Fibroblast of lung (primary cell): ENCODE measurements at regions not wholly inside any gene's neighbourhood (a gene's known extent, or its start where the extent isn't known, plus 50 kb on each side); places are given as distances from the start of the nearest gene placed in this dataset.
"Not testable (repeated sequence)": the region's sequence is repeated elsewhere in the genome, so short reads cannot be mapped to it uniquely, and the experiment has no call there.

ENCODE experiments used
- DNase-seq, 2 donors: peaks; one replicate each; pipeline versions ENCODE4 v3.0.0 to v3.0.0-alpha.2; 2010; ENCODE audit warnings: low read depth in 2 of 2
- H2AFZ ChIP-seq: 2 replicates; pipeline ENCODE4 v1.5.1; 2012; ENCODE audit warnings: low read length, control low read depth, inconsistent platforms
- H3K27ac ChIP-seq: 2 replicates; pipeline ENCODE4 v1.5.1; 2011; ENCODE audit warnings: low read length, control low read depth; ENCODE audit not compliant: insufficient read depth
- H3K27me3 ChIP-seq: 2 replicates; pipeline ENCODE4 v1.5.1; 2011; ENCODE audit warnings: mild to moderate bottlenecking, low read length; ENCODE audit not compliant: control insufficient read depth, insufficient read depth
- H3K36me3 ChIP-seq: 2 replicates; pipeline ENCODE4 v1.5.1; 2011; ENCODE audit warnings: low read length; ENCODE audit not compliant: control insufficient read depth, insufficient read depth
- H3K4me1 ChIP-seq: 2 replicates; pipeline ENCODE4 v1.5.1; 2011; ENCODE audit warnings: low read length; ENCODE audit not compliant: control insufficient read depth, insufficient read depth; ENCODE audit errors: extremely low read depth
- H3K4me2 ChIP-seq: 2 replicates; pipeline ENCODE4 v1.5.1; 2011; ENCODE audit warnings: low read length, control low read depth; ENCODE audit not compliant: insufficient read depth; ENCODE audit errors: extremely low read depth
- H3K4me3 ChIP-seq, 4 experiments: fragments of 200-600 bp in 1 of 4; sonication (generic) in 1 of 4; replicated peaks in 1 of 4; 2 replicates each; pipeline ENCODE4 v1.5.1; 2011 to 2016; ENCODE audit warnings: low read length in 4 of 4, low read depth in 3 of 4, mild to moderate bottlenecking in 3 of 4, control low read depth in 2 of 4, inconsistent platforms in 1 of 4, mixed read lengths in 1 of 4; ENCODE audit not compliant: insufficient read depth in 1 of 4; ENCODE audit errors: control extremely low read depth in 1 of 4
- H3K79me2 ChIP-seq: 2 replicates; pipeline ENCODE4 v1.5.1; 2012; ENCODE audit warnings: mild to moderate bottlenecking, low read length, inconsistent platforms; ENCODE audit not compliant: control insufficient read depth, insufficient read depth
- H3K9ac ChIP-seq: 2 replicates; pipeline ENCODE4 v1.5.1; 2011; ENCODE audit warnings: mild to moderate bottlenecking, low read length, control low read depth; ENCODE audit not compliant: insufficient read depth
- H3K9me3 ChIP-seq: 2 replicates; pipeline ENCODE4 v1.5.1; 2012; ENCODE audit warnings: low read depth, low read length; ENCODE audit not compliant: control insufficient read depth, insufficient read depth
- H4K20me1 ChIP-seq: 2 replicates; pipeline ENCODE4 v1.5.1; 2011; ENCODE audit warnings: low read length; ENCODE audit not compliant: control insufficient read depth, insufficient read depth; ENCODE audit errors: extremely low read depth
- EZH2 ChIP-seq: IDR thresholded peaks from 2 replicates; pipeline ENCODE4 v1.5.1; 2012; ENCODE audit warnings: low read length, control low read depth, mild to moderate bottlenecking; ENCODE audit errors: missing control alignments
- TF ChIP-seq, protein P1 (sequence below), 2 donors: IDR thresholded peaks in 1 of 2; conservative IDR thresholded peaks in 1 of 2; 1 replicate in 1 of 2; 2 replicates in 1 of 2; pipeline ENCODE4 v1.5.1; 2011 to 2012; ENCODE audit warnings: low read length in 2 of 2, control low read depth in 1 of 2, inconsistent platforms in 1 of 2, low read depth in 1 of 2, mild to moderate bottlenecking in 1 of 2

DNA sequence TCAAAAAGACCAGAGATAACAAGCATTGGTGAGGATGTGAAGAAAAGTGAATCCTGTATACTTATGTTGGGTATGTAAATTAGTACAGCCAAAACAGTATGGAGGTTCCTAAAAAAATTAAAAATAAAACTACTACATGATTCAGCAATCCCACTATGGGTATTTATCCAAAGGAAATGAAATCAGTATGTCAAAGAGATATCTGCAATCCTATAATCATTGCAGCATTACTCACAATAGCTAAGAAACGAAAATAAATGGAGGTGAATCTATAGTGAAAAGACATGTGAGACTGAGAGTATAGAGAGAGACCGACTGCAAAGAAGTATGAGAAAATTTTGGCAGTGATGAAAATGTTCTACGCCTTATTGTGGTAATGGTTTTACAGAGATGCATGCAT lies 139.2 kb upstream of the TMEM168 start:
- no peaks in the 10 kb centered on the region for H3K79me2 ChIP-seq

GRCh38 chr7:112926018-112926417 lies 135.8 kb upstream of the TMEM168 start:
- no peak overlapping the region for H3K27ac ChIP-seq
- TF ChIP-seq EZH2: no peak
- TF ChIP-seq, protein P1, sequence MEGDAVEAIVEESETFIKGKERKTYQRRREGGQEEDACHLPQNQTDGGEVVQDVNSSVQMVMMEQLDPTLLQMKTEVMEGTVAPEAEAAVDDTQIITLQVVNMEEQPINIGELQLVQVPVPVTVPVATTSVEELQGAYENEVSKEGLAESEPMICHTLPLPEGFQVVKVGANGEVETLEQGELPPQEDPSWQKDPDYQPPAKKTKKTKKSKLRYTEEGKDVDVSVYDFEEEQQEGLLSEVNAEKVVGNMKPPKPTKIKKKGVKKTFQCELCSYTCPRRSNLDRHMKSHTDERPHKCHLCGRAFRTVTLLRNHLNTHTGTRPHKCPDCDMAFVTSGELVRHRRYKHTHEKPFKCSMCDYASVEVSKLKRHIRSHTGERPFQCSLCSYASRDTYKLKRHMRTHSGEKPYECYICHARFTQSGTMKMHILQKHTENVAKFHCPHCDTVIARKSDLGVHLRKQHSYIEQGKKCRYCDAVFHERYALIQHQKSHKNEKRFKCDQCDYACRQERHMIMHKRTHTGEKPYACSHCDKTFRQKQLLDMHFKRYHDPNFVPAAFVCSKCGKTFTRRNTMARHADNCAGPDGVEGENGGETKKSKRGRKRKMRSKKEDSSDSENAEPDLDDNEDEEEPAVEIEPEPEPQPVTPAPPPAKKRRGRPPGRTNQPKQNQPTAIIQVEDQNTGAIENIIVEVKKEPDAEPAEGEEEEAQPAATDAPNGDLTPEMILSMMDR (conservative IDR thresholded peaks at IDR 0.05 in 1 of 2, IDR thresholded peaks at IDR 0.05 in 1 of 2; ENCODE audit: low read depth in 1 of 2, low read length in 2 of 2): no peak
- no peaks in the 10 kb centered on the region for H3K4me1 ChIP-seq
- H3K79me2 ChIP-seq: no peaks in the 10 kb centered on the region
- H3K4me2 ChIP-seq: no peak overlapping the region
- H3K4me3 ChIP-seq: no peak overlapping the region
- H3K9me3 ChIP-seq: no peaks in the 10 kb centered on the region
- H3K27me3 ChIP-seq: no peaks in the 10 kb centered on the region
- no peaks in the 10 kb centered on the region for H4K20me1 ChIP-seq
- DNase-seq: no peak
- no peak overlapping the region for H2AFZ ChIP-seq
- H3K36me3 ChIP-seq: no peaks in the 10 kb centered on the region
- no peak overlapping the region for H3K9ac ChIP-seq

More for the DNA sequence above, 139.2 kb upstream of the TMEM168 start:
- DNase-seq: peak in 1 of 2 donors; percentile 29
- no peaks in the 10 kb centered on the region for H3K36me3 ChIP-seq
- H3K9me3 ChIP-seq: no peaks in the 10 kb centered on the region
- no peaks in the 10 kb centered on the region for H3K4me1 ChIP-seq
- no peaks in the 10 kb centered on the region for H3K27me3 ChIP-seq
- H3K4me2 ChIP-seq: no peak overlapping the region
- no peak overlapping the region for H3K4me3 ChIP-seq
- no peaks in the 10 kb centered on the region for H4K20me1 ChIP-seq
- no peak overlapping the region for H2AFZ ChIP-seq
- no peak overlapping the region for H3K9ac ChIP-seq
- no peak overlapping the region for H3K27ac ChIP-seq
- no peak for TF ChIP-seq EZH2
- TF ChIP-seq, protein P1 (conservative IDR thresholded peaks at IDR 0.05 in 1 of 2, IDR thresholded peaks at IDR 0.05 in 1 of 2; ENCODE audit: low read depth in 1 of 2, low read length in 2 of 2): no peak

DNA sequence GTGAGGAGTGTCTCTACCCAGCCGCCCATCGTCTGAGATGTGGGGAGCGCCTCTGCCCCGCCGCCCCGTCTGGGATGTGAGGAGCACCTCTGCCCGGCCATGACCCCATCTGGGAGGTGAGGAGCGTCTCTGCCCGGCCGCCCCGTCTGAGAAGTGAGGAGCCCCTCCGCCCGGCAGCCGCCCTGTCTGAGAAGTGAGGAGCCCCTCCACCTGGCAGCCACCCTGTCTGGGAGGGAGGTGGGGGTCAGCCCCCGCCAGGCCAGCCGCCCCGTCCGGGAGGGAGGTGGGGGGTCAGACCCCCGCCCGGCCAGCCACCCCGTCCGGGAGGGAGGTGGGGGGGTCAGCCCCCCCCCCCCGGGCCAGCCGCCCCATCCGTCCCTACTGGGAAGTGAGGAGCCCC lies 132.4 kb upstream of the TMEM168 start:
- not testable (repeated sequence) for H3K4me3 ChIP-seq, H3K9ac ChIP-seq, DNase-seq, H3K27me3 ChIP-seq, H3K79me2 ChIP-seq, H3K36me3 ChIP-seq, H3K4me1 ChIP-seq, H4K20me1 ChIP-seq, H3K9me3 ChIP-seq, H3K4me2 ChIP-seq, H3K27ac ChIP-seq, H2AFZ ChIP-seq

DNA sequence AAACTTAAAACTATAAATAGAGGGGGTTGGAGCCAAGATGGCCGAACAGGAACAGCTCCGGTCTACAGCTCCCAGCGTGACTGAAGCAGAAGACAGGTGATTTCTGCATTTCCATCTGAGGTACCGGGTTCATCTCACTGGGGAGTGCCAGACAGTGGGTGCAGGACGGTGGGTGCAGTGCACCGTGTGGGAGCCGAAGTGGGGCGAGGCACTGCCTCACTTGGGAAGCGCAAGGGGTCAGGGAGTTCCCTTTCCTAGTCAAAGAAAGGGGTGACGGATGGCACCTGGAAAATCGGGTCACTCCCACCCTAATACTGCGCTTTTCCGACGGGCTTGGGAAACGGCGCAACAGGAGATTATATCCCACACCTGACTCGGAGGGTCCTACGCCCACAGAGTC lies 126.2 kb upstream of the TMEM168 start:
- H3K9ac ChIP-seq, H3K27ac ChIP-seq, H3K79me2 ChIP-seq, DNase-seq, H3K4me2 ChIP-seq, H3K4me1 ChIP-seq, H2AFZ ChIP-seq, H3K27me3 ChIP-seq, H3K36me3 ChIP-seq, H3K9me3 ChIP-seq, H3K4me3 ChIP-seq, H4K20me1 ChIP-seq: not testable (repeated sequence)
